Peyer's patch (tissue), 4 donors: ENCODE measurements at regions not wholly inside any gene's neighbourhood (a gene's known extent, or its start where the extent isn't known, plus 50 kb on each side); places are given as distances from the start of the nearest gene placed in this dataset.

Experiments used
- POLR2A ChIP-seq, 2 donors: fragments of 450-650 bp; IDR thresholded peaks; one replicate each; pipeline ENCODE4 v1.5.1; 2017; ENCODE audit warnings: antibody characterized with exemption in 2 of 2, mild to moderate bottlenecking in 2 of 2, moderate library complexity in 2 of 2
- TF ChIP-seq, protein P1 (sequence below), 6 experiments: fragments of 450-650 bp in 4 of 6; fragments of 200-600 bp in 2 of 6; sonication (generic) in 1 of 6; IDR thresholded peaks; one replicate each; pipeline ENCODE4 v1.5.1; 2017 to 2019; ENCODE audit warnings: antibody characterized with exemption in 6 of 6, mild to moderate bottlenecking in 3 of 6, moderate library complexity in 1 of 6

DNA sequence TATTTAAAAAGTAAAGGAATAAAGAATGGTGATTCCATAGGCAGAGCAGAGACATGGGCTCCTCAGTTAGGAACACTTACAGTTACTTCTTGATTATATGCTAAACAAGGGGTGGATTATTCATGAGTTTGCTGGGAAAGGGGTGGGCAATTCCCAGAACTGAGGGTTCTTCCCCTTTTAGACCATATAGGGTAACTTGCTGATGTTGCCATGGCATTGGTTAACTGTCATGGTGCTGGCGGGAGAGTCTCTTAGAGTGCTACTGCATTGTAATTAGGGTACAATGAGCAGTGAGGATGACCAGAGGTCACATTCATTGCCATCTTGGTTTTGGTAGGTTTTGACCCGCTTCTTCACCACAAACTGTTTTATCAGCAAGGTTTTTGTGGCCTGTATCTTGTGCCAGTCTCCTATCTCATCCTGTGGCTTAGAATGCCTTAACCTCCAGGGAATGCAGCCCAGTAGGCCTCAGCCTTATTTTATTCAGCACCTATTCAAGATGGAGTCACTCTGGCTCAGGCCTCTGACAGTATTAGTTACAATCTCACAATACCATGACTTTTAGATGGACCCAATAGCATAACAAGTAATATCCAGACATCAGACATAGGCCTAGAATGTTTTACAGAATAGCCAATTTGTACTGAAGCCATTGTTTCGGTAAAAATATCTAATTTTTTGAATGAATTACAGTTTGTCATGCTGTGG, 106.8 kb downstream of the ZBTB18 start:
- TF ChIP-seq, protein P1, sequence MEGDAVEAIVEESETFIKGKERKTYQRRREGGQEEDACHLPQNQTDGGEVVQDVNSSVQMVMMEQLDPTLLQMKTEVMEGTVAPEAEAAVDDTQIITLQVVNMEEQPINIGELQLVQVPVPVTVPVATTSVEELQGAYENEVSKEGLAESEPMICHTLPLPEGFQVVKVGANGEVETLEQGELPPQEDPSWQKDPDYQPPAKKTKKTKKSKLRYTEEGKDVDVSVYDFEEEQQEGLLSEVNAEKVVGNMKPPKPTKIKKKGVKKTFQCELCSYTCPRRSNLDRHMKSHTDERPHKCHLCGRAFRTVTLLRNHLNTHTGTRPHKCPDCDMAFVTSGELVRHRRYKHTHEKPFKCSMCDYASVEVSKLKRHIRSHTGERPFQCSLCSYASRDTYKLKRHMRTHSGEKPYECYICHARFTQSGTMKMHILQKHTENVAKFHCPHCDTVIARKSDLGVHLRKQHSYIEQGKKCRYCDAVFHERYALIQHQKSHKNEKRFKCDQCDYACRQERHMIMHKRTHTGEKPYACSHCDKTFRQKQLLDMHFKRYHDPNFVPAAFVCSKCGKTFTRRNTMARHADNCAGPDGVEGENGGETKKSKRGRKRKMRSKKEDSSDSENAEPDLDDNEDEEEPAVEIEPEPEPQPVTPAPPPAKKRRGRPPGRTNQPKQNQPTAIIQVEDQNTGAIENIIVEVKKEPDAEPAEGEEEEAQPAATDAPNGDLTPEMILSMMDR (IDR thresholded peaks at IDR 0.05), result no peak
- no peak for TF ChIP-seq POLR2A (IDR thresholded peaks at IDR 0.05)
